CD14-positive monocyte (primary cell): ENCODE measurements at regions not wholly inside any gene's neighbourhood (a gene's known extent, or its start where the extent isn't known, plus 50 kb on each side); places are given as distances from the start of the nearest gene placed in this dataset.

Source experiments
- DNase-seq, 3 donors: peaks; one replicate each; pipeline ENCODE4 v3.0.0-alpha.2; 2011 to 2022
- H2AFZ ChIP-seq: 2 replicates; pipeline ENCODE4 v1.6.0; 2012; ENCODE audit warnings: mild to moderate bottlenecking, low read depth, low read length, inconsistent platforms; ENCODE audit not compliant: insufficient read depth, poor library complexity, severe bottlenecking
- H3K27ac ChIP-seq, 2 donors: 1 replicate in 1 of 2; 2 replicates in 1 of 2; pipeline ENCODE4 v1.5.1; 2012 to 2013; ENCODE audit warnings: low read length in 2 of 2, control low read depth in 1 of 2, inconsistent platforms in 1 of 2, low read depth in 1 of 2, mild to moderate bottlenecking in 1 of 2
- H3K27me3 ChIP-seq, 2 donors: one replicate each; pipeline versions ENCODE4 v1.6.0 to v1.6.1; 2011 to 2013; ENCODE audit warnings: low read length in 2 of 2; ENCODE audit not compliant: control insufficient read depth in 2 of 2, insufficient read depth in 2 of 2
- H3K36me3 ChIP-seq, 2 donors: replicated peaks in 1 of 2; 1 replicate in 1 of 2; 2 replicates in 1 of 2; pipeline versions ENCODE4 v1.5.1 to v1.6.1; 2012 to 2013; ENCODE audit warnings: low read length in 2 of 2, control low read depth in 1 of 2, inconsistent platforms in 1 of 2, mild to moderate bottlenecking in 1 of 2; ENCODE audit not compliant: insufficient read depth in 2 of 2, control insufficient read depth in 1 of 2
- H3K4me1 ChIP-seq, 2 donors: 1 replicate in 1 of 2; 2 replicates in 1 of 2; pipeline versions ENCODE4 v1.5.1 to v1.6.1; 2012 to 2013; ENCODE audit warnings: low read length in 2 of 2, control low read depth in 1 of 2, inconsistent platforms in 1 of 2, mild to moderate bottlenecking in 1 of 2, moderate library complexity in 1 of 2; ENCODE audit not compliant: insufficient read depth in 2 of 2, control insufficient read depth in 1 of 2
- H3K4me2 ChIP-seq: replicated peaks from 2 replicates; pipeline ENCODE3; 2012; ENCODE audit warnings: low read length, moderate library complexity, mild to moderate bottlenecking; ENCODE audit not compliant: poor library complexity, severe bottlenecking; ENCODE audit errors: extremely low read depth
- H3K4me3 ChIP-seq, 3 experiments: fragments of 200-600 bp in 1 of 3; sonication (generic) in 1 of 3; replicated peaks in 1 of 3; 1 replicate in 2 of 3; 2 replicates in 1 of 3; pipeline ENCODE4 v1.5.1; 2011 to 2013; ENCODE audit warnings: low read length in 3 of 3, mild to moderate bottlenecking in 3 of 3, control low read depth in 2 of 3, low read depth in 2 of 3, inconsistent platforms in 1 of 3, moderate library complexity in 1 of 3
- H3K79me2 ChIP-seq: 2 replicates; pipeline ENCODE4 v1.6.0; 2012; ENCODE audit warnings: mild to moderate bottlenecking, control low read depth, inconsistent platforms, low read length, moderate library complexity; ENCODE audit not compliant: insufficient read depth
- H3K9ac ChIP-seq: 2 replicates; pipeline ENCODE4 v1.6.0; 2017; ENCODE audit warnings: low read length, mild to moderate bottlenecking; ENCODE audit not compliant: insufficient read depth, poor library complexity, severe bottlenecking
- H3K9me3 ChIP-seq, 2 donors: replicated peaks in 1 of 2; 1 replicate in 1 of 2; 2 replicates in 1 of 2; pipeline versions ENCODE4 v1.5.1 to v1.6.1; 2012 to 2013; ENCODE audit warnings: low read length in 2 of 2, control low read depth in 1 of 2; ENCODE audit not compliant: control insufficient read depth in 1 of 2, insufficient read depth in 1 of 2
- H4K20me1 ChIP-seq: 2 replicates; pipeline ENCODE4 v1.6.0; 2012; ENCODE audit warnings: mild to moderate bottlenecking, low read length, control low read depth, moderate library complexity; ENCODE audit not compliant: insufficient read depth
- H3K27ac Mint-ChIP-seq, 7 donors: one replicate each; pipeline ENCODE4 v1.8.0; 2020; ENCODE audit warnings: mild to moderate bottlenecking in 7 of 7, mixed read lengths in 7 of 7, moderate library complexity in 6 of 7, inconsistent platforms in 2 of 7
- H3K27me3 Mint-ChIP-seq, 3 donors: one replicate each; pipeline ENCODE4 v1.8.0; 2021 to 2022; ENCODE audit warnings: low read depth in 3 of 3, mild to moderate bottlenecking in 3 of 3, mixed read lengths in 3 of 3, moderate library complexity in 3 of 3, inconsistent platforms in 1 of 3
- H3K36me3 Mint-ChIP-seq, 2 donors: one replicate each; pipeline ENCODE4 v1.8.0; 2020; ENCODE audit warnings: mixed read lengths in 2 of 2, inconsistent platforms in 1 of 2, mild to moderate bottlenecking in 1 of 2
- H3K4me1 Mint-ChIP-seq: one replicate; pipeline ENCODE4 v1.8.0; 2020; ENCODE audit warnings: mild to moderate bottlenecking, mixed read lengths
- H3K4me3 Mint-ChIP-seq, 2 donors: one replicate each; pipeline ENCODE4 v1.8.0; 2020; ENCODE audit warnings: mild to moderate bottlenecking in 2 of 2, mixed read lengths in 2 of 2, moderate library complexity in 1 of 2
- H3K9me3 Mint-ChIP-seq, 7 donors: one replicate each; pipeline ENCODE4 v1.8.0; 2020 to 2022; ENCODE audit warnings: mixed read lengths in 7 of 7, mild to moderate bottlenecking in 6 of 7, moderate library complexity in 6 of 7, inconsistent platforms in 2 of 7
- CTCF ChIP-seq: fragments of 200-600 bp; IDR thresholded peaks from one replicate; pipeline ENCODE4 v1.8.0; 2022; ENCODE audit warnings: antibody characterized with exemption, mild to moderate bottlenecking
- WGBS: methylation state at CpG from one replicate; pipeline ENCODE4 v1.1.5; 2013; ENCODE audit warnings: missing lambda C conversion rate; ENCODE audit not compliant: insufficient coverage; 5-methylcytosine and 5-hydroxymethylcytosine counted together
- intact Hi-C, 2 donors: fragments of 100-400 bp; cut with micrococcal nuclease; formaldehyde crosslinking; loops; one replicate each; pipeline versions ENCODE4 v1.15.0 to v1.15.1; 2023

- H3K9me3 ChIP-seq: peaks cover 0 to 4% of the 10 kb centered on the region in 2 donors
- no peak overlapping the region for H3K4me2 ChIP-seq
- peaks cover 0 to 5% (median 0%) of the 10 kb centered on the region in 7 donors for H3K9me3 Mint-ChIP-seq
- WGBS: no CpG with 5 or more reads among the region's 4 CpGs
- H3K27ac Mint-ChIP-seq: no peak overlapping the region
- H3K79me2 ChIP-seq: no peaks in the 10 kb centered on the region
- no peak for TF ChIP-seq CTCF
- no peak overlapping the region for H3K4me3 ChIP-seq
- no peak overlapping the region for H3K9ac ChIP-seq
- no peak overlapping the region for H2AFZ ChIP-seq
- no peaks in the 10 kb centered on the region for H3K4me1 Mint-ChIP-seq
- no peak for DNase-seq
- intact Hi-C loops: no loop called here
- H4K20me1 ChIP-seq: no peaks in the 10 kb centered on the region
- H3K27ac ChIP-seq: no peak overlapping the region
- H3K36me3 Mint-ChIP-seq: no peaks in the 10 kb centered on the region
- H3K4me1 ChIP-seq: no peaks in the 10 kb centered on the region
- H3K27me3 Mint-ChIP-seq: no peaks in the 10 kb centered on the region
- H3K27me3 ChIP-seq: no peaks in the 10 kb centered on the region
- H3K36me3 ChIP-seq: no peaks in the 10 kb centered on the region
- H3K4me3 Mint-ChIP-seq: no peak overlapping the region
Measured at GRCh38 chr14:42145766-42146165, 539.1 kb downstream of the LRFN5 start.

DNA sequence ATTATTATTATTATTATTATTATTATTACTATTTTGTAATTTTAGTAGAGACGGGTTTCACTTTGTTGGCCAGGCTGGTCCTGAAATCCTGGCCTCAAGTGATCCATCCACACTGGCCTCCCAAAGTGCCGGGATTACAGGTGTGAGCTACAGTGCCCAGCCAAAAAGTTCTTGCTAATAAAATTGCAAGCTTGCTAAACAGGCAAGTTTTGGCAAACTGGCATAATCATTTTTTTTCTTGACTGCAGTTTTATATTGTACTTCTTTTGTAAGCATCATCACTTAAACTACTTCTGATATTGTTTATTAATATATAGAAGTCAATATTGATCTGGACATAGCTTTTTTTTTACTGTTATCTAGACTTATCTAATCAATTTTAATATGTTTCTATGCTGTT is 536.4 kb downstream of the LRFN5 start:
- Histone ChIP-seq H3K27me3 (no peaks in the 10 kb centered on the region), H4K20me1 (no peaks in the 10 kb centered on the region), H3K9me3 (peaks cover 0 to 4% of the 10 kb centered on the region in 2 donors), H3K4me1 (no peaks in the 10 kb centered on the region), H3K4me2 (no peak overlapping the region), H3K36me3 (no peaks in the 10 kb centered on the region), H3K27ac (no peak overlapping the region), H3K9ac (no peak overlapping the region), H3K79me2 (no peaks in the 10 kb centered on the region), H3K4me3 (no peak overlapping the region), H2AFZ (no peak overlapping the region)
- no peaks in the 10 kb centered on the region for H3K27me3 Mint-ChIP-seq
- DNase-seq: no peak
- no peaks in the 10 kb centered on the region for H3K36me3 Mint-ChIP-seq
- H3K9me3 Mint-ChIP-seq: peaks cover 0 to 5% (median 0%) of the 10 kb centered on the region in 7 donors
- no peaks in the 10 kb centered on the region for H3K4me1 Mint-ChIP-seq
- whole genome bisulfite sequencing: 100% methylated on average over 1 of the region's 2 CpGs
- intact Hi-C loops: no loop called here
- TF ChIP-seq CTCF: no peak
- H3K4me3 Mint-ChIP-seq: no peak overlapping the region
- H3K27ac Mint-ChIP-seq: no peak overlapping the region
